CD4-positive, alpha-beta T cell treated with Interleukin-4 for 1 hour (primary cell): ENCODE measurements at regions not wholly inside any gene's neighbourhood (a gene's known extent, or its start where the extent isn't known, plus 50 kb on each side); places are given as distances from the start of the nearest gene placed in this dataset.

ENCODE experiments used
- DNase-seq, 2 donors: peaks; one replicate each; pipeline ENCODE4 v3.0.0-alpha.2; 2020 to 2022

DNA sequence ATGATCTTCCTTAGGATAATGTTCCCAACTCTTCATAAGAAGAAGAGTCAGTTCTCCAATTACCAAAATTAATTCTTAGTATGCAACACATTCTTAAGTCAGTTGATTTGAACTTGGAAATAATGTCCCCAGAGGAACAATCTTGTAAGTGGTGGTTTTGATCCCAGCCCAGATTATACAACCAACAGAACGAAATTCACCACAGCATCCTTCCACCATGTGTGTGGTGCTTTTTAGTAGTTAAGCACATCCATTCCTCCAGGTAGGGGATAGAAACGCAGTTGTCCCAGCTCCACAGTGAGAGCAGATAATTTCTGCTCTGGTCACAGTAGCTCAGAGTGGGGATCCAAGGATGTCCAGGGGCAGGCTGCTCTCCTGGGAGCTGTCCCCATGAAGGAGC is 161.7 kb upstream of the SLC39A10 start:
- no peak for DNase-seq

DNA sequence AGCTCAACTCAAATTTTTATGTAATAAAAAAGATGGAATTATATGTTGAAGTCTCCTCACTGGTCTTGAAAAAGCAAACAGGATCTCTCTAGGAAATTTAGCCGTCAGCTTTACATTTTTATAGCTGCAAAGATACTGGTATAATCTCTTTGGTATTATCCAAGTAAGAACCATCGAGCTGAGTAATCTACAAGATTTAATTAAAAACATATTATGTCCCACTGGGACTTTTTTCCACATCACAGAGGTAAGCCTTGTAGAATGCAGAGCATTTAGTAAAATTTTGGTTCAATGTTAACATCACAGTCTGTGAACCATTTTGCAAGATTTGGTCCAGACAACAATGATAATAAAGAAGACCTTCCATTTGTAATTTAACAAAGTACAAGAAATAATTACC is 162.6 kb upstream of the SLC39A10 start:
- DNase-seq, result no peak

GRCh38 chr2:195493416-195493815 is 163.6 kb upstream of the SLC39A10 start:
- DNase-seq, result no peak

DNA sequence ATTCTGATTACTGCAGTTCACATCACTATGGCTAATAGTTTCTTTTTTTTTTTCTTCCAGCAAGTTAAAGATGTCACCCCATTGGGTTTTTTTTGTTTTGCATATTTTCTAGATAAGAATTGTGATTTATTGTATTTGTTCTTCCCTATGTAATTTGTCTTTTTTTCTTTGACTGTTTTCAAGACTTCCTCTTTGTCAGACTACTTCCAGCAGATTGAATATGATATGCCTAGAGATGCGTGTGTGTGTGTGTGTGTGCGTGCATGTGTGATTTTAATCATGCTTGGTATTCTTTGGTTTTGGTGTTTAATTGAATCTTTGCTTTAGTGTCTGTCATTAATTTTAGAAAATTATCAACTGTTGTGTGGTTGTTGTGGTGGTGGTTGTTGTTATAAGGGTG is 166.7 kb upstream of the SLC39A10 start:
- DNase-seq, result no peak

- DNase-seq, result no peak
Measured at GRCh38 chr2:195489101-195489500, 167.9 kb upstream of the SLC39A10 start.

DNA sequence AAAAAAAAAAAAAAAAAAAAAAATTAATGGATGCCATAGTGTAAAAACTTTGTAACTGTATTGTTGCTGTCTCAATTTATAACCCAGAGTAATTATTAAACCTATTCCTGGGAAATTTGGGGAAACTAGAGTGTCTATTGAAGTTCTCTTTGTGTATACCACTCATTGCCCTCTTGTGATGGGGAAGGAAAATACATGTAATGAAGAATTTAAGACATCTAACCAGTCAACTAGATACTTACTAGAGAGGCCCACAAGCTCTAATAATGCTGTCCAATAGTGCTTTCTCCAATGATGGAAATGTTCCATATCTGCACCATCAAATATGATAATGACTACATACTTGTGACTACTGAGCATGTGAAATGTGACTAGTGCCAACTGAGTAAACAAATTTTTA is 168.5 kb upstream of the SLC39A10 start:
- DNase-seq, result no peak

DNA sequence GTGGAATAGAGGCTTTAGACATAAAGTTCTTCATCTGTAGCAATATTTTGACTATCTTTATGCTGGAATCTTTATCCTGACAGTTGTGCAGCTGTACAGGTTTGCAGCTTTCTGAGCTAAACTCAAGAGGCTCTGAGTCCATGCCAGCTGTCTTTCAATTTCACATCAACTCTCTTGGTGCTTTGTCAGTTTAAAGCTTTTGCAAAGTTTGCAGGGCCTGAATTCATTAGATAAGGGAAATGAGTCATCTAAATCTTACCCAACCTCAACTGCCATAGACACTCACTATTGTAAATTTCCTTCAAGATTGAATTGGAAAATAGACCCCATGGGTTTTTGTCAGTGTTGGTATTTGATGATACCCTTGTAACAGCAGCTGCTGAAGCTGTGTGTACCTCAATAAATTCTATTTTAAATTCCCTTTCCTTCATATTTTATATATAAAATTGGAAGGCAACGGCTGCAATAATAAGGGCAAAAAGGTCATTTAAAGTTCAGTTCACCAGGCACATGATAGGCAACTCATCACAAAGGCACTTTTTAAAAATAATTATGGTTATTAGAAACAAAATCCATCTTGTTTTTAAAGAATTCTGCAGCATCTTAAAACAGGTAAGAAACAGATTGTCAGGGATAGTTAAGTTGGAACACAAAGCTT is 169.9 kb upstream of the SLC39A10 start:
- peak in 1 of 2 donors; percentile 24 for DNase-seq

- peak in 1 of 2 donors; percentile 22 for DNase-seq
Measured at GRCh38 chr2:195486520-195486919, 170.5 kb upstream of the SLC39A10 start.

GRCh38 chr2:195482010-195482409 is 175.0 kb upstream of the SLC39A10 start:
- no peak for DNase-seq

- no peak for DNase-seq
Measured at GRCh38 chr2:195480121-195480520, 176.9 kb upstream of the SLC39A10 start.

GRCh38 chr2:195479407-195479806 is 177.6 kb upstream of the SLC39A10 start:
- no peak for DNase-seq

DNA sequence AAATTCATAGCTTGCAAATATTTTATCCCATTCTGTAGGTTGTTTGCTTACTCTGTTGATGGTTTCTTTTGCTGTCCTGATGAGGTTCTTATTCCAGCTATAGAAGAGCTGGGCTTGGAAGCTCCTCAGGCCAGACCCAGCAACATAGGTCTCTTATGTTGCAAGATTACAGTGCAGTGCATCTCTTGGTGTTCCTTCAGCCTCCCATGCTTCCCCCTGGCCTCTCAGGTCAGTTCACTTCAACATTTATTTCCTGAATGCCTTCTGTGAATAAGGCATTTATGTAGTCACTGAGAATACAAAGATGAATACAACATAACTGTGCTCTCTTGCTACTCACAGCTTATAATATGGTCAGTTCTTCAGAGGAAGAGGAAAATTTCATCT is 179.0 kb upstream of the SLC39A10 start:
- DNase-seq, result no peak

- peak in 1 of 2 donors; percentile 29 for DNase-seq
Measured at GRCh38 chr2:195477248-195477995, 179.6 kb upstream of the SLC39A10 start.

DNA sequence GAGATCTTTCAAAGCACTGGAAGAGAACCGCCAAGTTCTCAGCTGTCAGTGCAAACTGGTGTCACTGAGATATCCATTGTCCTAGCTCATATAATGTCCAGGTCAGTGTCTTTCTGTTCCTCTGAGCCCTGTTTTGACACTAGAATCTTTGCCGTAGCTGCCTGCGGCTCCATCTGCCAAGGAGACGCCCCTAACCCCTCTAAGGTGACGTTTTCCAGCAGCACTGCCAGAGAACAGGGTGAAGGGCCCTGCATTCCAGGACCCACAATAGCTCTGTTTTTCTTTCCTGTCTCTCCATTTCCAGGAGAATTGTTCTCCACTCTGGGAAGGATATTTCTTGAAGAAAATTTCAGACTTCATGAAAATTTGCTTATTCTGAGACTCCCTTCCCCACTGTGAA is 181.7 kb upstream of the SLC39A10 start:
- no peak for DNase-seq

GRCh38 chr2:195473862-195474261 is 183.2 kb upstream of the SLC39A10 start:
- no peak for DNase-seq

- DNase-seq, result no peak
Measured at GRCh38 chr2:195472501-195473234, 184.4 kb upstream of the SLC39A10 start.

DNA sequence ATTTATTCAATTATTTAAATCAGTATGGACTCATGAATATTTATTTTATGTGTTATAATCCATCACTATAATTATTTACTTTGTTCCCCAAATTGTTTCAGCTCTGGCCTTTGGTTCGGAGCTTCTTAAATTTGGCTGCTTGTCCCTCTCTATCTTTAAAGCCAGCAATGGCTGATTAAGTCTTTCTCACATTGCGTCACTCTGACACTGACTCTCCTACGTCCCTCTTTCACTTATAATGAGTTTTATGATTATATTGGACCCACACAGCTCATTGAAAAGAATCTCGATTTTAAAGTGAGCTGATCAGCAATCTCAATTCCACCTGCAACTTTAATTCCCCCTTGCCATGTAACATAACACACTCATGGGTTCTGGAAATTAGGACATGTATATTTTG is 185.2 kb upstream of the SLC39A10 start:
- no peak for DNase-seq

GRCh38 chr2:195471163-195471562 is 185.9 kb upstream of the SLC39A10 start:
- DNase-seq, result no peak

- no peak for DNase-seq
Measured at GRCh38 chr2:195470622-195471021, 186.4 kb upstream of the SLC39A10 start.

DNA sequence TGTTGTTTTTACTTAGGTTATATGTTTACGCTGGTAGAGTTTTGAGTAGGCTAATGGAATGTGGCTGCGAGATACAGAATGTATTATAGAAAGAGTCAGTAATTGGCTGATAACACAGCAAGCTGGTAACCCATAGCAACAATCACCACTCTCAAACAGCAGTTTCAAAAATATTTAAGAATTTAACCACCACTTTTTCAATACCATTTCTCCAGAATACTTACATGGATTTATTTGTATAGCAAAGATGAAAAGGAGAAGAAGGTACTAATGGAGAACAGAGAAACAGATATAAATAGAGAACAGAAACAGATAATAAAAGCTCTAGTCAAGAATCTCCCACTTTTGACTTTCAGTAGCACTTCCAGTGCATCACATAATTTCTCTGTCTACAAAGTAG is 188.3 kb upstream of the SLC39A10 start:
- DNase-seq, result no peak

DNA sequence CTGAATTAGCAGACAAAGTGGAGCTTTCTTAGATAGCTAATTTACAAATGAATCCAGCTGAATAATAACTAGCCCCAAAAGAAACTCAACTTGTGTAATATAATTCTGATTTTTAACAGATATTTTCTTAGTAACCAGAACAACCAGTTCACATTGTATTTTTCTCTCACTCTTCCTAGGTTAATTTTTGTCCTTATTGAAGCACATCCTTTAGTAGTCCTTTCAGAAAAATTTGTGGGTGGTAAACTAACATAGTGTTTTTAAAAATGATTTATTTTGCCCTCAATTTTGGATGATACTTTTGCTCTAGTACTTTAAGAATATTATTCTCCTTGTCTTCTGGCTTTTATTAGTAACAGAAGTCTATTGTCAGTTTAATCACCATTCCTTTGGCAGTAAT is 190.6 kb upstream of the SLC39A10 start:
- no peak for DNase-seq

DNA sequence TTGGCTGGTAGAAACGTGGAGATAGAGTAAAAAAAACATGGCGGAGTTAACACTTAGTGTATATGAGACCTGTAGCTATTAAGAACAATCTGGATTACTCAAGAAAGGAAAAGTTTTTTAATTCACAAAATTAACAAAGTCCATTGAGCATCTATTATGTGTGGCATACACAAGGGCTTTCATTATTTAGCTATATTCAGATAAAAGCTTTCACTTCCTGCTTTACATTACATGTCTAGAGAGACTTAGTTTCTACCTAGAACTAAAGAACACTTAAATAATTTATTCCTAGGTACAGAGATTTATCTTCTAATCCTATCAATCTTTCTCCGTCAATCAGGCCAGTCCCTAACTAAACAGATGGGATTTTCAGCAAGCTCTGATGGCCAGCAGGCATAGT is 196.0 kb upstream of the SLC39A10 start:
- no peak for DNase-seq

GRCh38 chr2:195458936-195459335 is 198.1 kb upstream of the SLC39A10 start:
- DNase-seq, result no peak

DNA sequence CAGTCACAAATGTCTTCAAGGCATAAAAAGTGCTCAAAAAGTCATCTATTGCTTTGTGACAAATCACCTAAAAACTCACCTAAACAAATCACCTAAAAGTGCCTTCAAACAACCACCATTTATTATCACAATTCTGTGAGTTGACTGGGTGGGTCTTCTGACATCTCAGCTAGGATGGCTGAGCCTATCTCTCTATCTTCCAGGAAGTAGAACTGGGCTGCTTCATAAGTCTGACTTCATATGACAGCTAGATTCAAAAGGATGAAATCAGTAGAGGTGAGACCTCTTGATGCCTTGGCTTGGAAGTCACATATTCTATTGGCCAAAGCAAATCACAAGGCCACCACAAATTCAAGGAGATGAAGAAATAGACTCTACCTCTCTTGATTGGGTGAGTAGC is 199.2 kb upstream of the SLC39A10 start:
- no peak for DNase-seq
